HFF-Myc (cell line): ENCODE measurements at regions not wholly inside any gene's neighbourhood (a gene's known extent, or its start where the extent isn't known, plus 50 kb on each side); places are given as distances from the start of the nearest gene placed in this dataset.

Experiments used
- DNase-seq: peaks from one replicate; pipeline ENCODE4 v3.0.0-alpha.2; 2011; ENCODE audit warnings: low read depth; ENCODE audit errors: extremely low read depth
- H3K4me3 ChIP-seq: replicated peaks from 2 replicates; pipeline ENCODE4 v1.5.1; 2011; ENCODE audit warnings: low read depth, mild to moderate bottlenecking, control low read depth, low read length
- TF ChIP-seq, protein P1 (sequence below): IDR thresholded peaks from 2 replicates; pipeline ENCODE4 v1.5.1; 2012; ENCODE audit warnings: mild to moderate bottlenecking, low read depth, low read length, control low read depth; ENCODE audit errors: missing control alignments

DNA sequence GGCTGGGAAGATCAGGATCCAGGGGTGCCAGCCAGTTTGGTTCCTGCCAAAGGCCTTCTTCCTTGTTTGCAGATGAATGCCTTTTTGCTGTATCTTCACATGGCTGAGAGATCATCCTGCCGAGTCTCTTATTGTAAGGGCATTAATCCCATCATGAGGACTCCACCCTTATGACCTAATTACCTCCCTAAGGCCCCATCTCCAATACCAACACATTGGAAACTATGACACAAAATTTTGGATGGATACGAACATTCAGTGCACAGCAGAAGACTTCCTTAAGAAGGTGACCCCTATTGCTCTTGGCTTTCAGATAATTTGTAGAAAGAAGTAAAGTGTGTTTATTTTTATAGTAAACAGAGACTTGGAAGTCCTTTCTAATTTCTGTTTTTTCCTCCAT lies 1164.7 kb upstream of the CDH8 start:
- TF ChIP-seq, protein P1, sequence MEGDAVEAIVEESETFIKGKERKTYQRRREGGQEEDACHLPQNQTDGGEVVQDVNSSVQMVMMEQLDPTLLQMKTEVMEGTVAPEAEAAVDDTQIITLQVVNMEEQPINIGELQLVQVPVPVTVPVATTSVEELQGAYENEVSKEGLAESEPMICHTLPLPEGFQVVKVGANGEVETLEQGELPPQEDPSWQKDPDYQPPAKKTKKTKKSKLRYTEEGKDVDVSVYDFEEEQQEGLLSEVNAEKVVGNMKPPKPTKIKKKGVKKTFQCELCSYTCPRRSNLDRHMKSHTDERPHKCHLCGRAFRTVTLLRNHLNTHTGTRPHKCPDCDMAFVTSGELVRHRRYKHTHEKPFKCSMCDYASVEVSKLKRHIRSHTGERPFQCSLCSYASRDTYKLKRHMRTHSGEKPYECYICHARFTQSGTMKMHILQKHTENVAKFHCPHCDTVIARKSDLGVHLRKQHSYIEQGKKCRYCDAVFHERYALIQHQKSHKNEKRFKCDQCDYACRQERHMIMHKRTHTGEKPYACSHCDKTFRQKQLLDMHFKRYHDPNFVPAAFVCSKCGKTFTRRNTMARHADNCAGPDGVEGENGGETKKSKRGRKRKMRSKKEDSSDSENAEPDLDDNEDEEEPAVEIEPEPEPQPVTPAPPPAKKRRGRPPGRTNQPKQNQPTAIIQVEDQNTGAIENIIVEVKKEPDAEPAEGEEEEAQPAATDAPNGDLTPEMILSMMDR, result no peak
- no peak for DNase-seq
- no peak overlapping the region for H3K4me3 ChIP-seq

DNA sequence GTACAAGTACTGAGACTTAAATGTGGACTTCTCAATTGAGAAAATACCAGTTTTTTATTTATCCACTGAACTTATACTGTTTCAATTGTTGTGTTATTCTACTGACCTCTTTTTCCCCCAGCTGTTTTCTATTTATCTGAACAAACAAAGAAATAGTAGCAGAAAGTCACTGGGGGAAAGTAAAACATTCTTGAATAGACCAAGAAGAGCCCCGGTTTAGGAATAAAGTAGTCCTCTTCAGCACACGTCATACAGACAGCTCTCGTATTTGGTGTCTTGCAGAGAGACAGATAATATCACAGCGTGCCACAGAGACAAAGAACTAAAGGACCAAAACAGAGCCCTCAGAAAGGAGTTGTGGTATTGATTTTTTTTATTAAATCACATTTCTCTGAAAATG lies 1159.1 kb upstream of the CDH8 start:
- TF ChIP-seq, protein P1, result no peak
- DNase-seq, result no peak
- H3K4me3 ChIP-seq, result no peak overlapping the region

DNA sequence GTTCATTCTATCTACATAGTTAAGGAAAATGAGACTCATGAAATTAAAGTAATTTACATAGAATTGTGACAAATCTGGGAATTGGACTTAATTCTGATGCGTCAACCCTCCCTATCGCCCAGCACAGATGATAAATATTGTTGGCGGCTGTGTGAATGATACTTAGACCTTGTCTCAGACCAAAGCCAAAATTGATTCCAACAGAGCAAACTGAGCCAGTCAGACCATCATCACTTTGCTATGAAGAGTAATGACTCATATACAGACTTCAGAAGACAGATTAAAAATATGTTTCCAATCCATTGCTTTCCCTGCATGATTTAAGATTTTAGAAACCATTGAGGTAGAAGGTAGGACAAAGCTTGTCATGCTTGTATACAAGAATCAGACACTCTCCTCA lies 1156.7 kb upstream of the CDH8 start:
- TF ChIP-seq, protein P1, result no peak

DNA sequence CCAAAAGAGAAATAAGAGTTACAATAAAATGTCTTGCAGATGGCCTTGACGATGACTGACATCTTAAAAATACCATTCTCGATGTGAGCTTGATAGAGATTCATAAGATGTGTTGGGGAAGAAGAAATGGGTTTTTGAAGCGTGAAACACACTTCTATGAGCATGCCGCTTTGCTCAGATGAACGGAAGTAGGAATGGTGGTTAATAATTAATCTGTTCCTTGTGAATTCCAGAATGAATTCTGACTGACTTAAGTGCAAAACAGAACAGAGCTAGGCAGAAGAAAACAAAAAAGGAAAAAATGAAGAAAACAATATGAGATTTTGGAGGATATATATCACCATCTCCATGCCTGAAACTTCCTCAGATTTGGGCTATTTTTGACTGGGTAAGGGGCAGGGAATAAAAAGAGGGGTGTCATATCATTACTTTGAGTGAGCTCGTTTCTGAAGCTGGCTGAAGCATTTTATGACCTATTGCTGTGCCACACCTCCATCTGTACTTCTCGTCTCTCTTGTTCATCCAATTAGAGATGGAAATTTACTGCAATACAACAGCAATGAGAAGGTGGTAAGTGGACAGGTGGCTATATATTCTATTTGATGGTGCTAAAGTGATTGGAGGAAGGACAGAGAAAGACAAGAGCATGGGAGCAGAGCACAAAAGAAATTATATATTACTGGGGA lies 1152.0 kb upstream of the CDH8 start:
- no peak overlapping the region for H3K4me3 ChIP-seq
- TF ChIP-seq, protein P1, result no peak
- DNase-seq, result no peak

More for the DNA sequence above, 1156.7 kb upstream of the CDH8 start:
- no peak for DNase-seq
- no peak overlapping the region for H3K4me3 ChIP-seq

DNA sequence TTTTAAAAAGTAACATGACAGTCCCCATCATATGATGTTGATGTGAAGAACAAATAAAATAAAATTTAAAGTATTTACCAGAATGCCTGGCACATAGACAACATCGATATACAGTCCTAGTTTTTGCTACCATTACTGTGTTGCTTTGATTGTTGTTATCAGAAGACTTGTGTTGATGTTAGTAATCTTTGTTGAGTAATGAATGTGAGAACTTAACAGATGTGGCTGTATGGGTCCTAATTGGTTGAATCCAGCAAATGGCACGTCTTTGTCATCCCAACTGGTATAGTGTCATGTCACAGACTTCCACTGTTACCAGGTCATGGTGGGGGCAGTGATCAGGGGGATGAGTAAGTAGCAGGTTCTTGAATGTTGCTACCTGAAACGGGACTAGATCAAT lies 1151.4 kb upstream of the CDH8 start:
- no peak for DNase-seq
- H3K4me3 ChIP-seq, result no peak overlapping the region
- TF ChIP-seq, protein P1, result no peak

DNA sequence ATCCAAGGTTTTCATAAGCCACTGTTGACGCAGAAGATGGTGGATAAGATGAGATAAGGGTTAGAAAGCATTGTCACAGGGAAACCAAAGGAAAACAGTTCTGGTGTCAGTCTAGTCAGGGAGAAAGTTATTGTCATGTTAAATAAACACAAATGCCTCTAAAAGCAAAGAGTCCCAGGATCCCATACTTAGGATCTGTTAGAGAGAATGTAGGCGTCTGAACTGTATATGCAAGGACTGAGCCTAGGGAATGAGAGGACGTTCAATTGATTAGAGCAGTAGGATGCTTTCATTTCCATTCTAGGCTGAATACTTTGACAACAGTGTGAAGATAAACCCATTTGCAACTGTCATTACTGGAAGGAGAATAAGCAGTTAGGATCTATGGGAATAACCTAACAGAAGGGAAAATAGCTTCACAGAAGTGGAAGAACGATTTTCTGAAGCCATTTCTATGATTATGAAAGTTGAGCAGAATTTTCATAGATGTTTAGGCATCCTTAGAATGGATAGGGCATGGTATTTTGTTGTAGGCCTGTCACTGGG lies 1149.1 kb upstream of the CDH8 start:
- TF ChIP-seq, protein P1, result no peak
- no peak overlapping the region for H3K4me3 ChIP-seq
- DNase-seq, result no peak
